ENCODE measurements at regions not wholly inside any gene's neighbourhood (a gene's known extent, or its start where the extent isn't known, plus 50 kb on each side); places are given as distances from the start of the nearest gene placed in this dataset.

- TF ChIP-seq POLR2AphosphoS5 (IDR thresholded peaks at IDR 0.05; ENCODE audit: low read depth) (no peak), CTCF (IDR thresholded peaks at IDR 0.05; ENCODE audit: insufficient read depth, low read length) (no peak), REST (IDR thresholded peaks at IDR 0.05; ENCODE audit: insufficient replicate concordance, low read depth) (no peak), GABPA (IDR thresholded peaks at IDR 0.05; ENCODE audit: low read depth) (no peak)
Measured at GRCh38 chr10:4717670-4718069, 108.3 kb upstream of the AKR1E2 start.
